Caco-2 (cell line): ENCODE measurements at regions not wholly inside any gene's neighbourhood (a gene's known extent, or its start where the extent isn't known, plus 50 kb on each side); places are given as distances from the start of the nearest gene placed in this dataset.

ENCODE experiments used
- BruUV-seq: library from RNA; stranded (reverse); fragments of 400-500 nt; replicated peaks from 2 replicates; lab custom pipeline; 2021; lab: Mats Ljungman, UMichigan
- CTCF ChIA-PET: fragments of 300-600 bp; sonication (Branson Sonifier 250); formaldehyde crosslinking; loops from one replicate; lab custom pipeline; 2022; ENCODE audit warnings: antibody characterized with exemption; lab: Charles Lee
- POLR2A ChIA-PET: fragments of 300-600 bp; sonication (Branson Sonifier 250); formaldehyde crosslinking; loops from one replicate; lab custom pipeline; 2022; ENCODE audit warnings: antibody characterized with exemption; lab: Charles Lee
- DNase-seq, 2 experiments: peaks; one replicate each; pipeline versions ENCODE4 v3.0.0 to v3.0.0-alpha.2; 2020 to 2022
- H3K27me3 ChIP-seq: replicated peaks from 2 replicates; pipeline ENCODE4 v1.6.0; 2011; ENCODE audit warnings: low read length; ENCODE audit not compliant: control insufficient read depth, insufficient read depth
- H3K36me3 ChIP-seq: 2 replicates; pipeline ENCODE4 v1.5.1; 2011; ENCODE audit warnings: low read length; ENCODE audit not compliant: control insufficient read depth, insufficient read depth
- H3K4me1 ChIP-seq: fragments of 250-450 bp; sonication (Bioruptor Pico); 2 replicates; pipeline ENCODE4 v1.5.1; 2020; ENCODE audit warnings: mild to moderate bottlenecking
- H3K4me3 ChIP-seq: 2 replicates; pipeline ENCODE4 v1.5.1; 2011; ENCODE audit warnings: low read depth, mild to moderate bottlenecking, control low read depth, low read length
- H3K9me3 ChIP-seq: fragments of 250-450 bp; sonication (Bioruptor Pico); 2 replicates; pipeline ENCODE4 v1.5.1; 2020; ENCODE audit warnings: mild to moderate bottlenecking, moderate library complexity
- H3K27ac Mint-ChIP-seq: one replicate; pipeline ENCODE4 v1.8.0; 2022; ENCODE audit warnings: mixed read lengths; ENCODE audit not compliant: unreplicated experiment
- H3K27me3 Mint-ChIP-seq: one replicate; pipeline ENCODE4 v1.8.0; 2022; ENCODE audit warnings: mixed read lengths; ENCODE audit not compliant: insufficient read depth, unreplicated experiment
- H3K36me3 Mint-ChIP-seq: one replicate; pipeline ENCODE4 v1.8.0; 2022; ENCODE audit warnings: mild to moderate bottlenecking, mixed read lengths; ENCODE audit not compliant: insufficient read depth, unreplicated experiment
- H3K4me1 Mint-ChIP-seq: one replicate; pipeline ENCODE4 v1.8.0; 2022; ENCODE audit warnings: low read depth, mixed read lengths; ENCODE audit not compliant: unreplicated experiment
- H3K4me3 Mint-ChIP-seq: one replicate; pipeline ENCODE4 v1.8.0; 2022; ENCODE audit warnings: mild to moderate bottlenecking, moderate library complexity, mixed read lengths; ENCODE audit not compliant: unreplicated experiment
- H3K9me3 Mint-ChIP-seq: one replicate; pipeline ENCODE4 v1.8.0; 2022; ENCODE audit warnings: mixed read lengths; ENCODE audit not compliant: unreplicated experiment
- intact Hi-C: fragments of 100-400 bp; cut with micrococcal nuclease; formaldehyde crosslinking; loops from one replicate; pipeline ENCODE4 v1.10.0; 2022; ENCODE audit not compliant: unreplicated experiment
- TF ChIP-seq, protein P1 (sequence below), 2 experiments: fragments of 200-600 bp in 1 of 2; IDR thresholded peaks; 1 replicate in 1 of 2; 2 replicates in 1 of 2; pipeline versions ENCODE4 v1.5.1 to v1.8.0; 2011 to 2022; ENCODE audit warnings: antibody characterized with exemption in 1 of 2, control low read depth in 1 of 2, inconsistent platforms in 1 of 2, low read depth in 1 of 2, low read length in 1 of 2, mild to moderate bottlenecking in 1 of 2, moderate library complexity in 1 of 2; ENCODE audit not compliant: insufficient read depth in 1 of 2, severe bottlenecking in 1 of 2, unreplicated experiment in 1 of 2

DNA sequence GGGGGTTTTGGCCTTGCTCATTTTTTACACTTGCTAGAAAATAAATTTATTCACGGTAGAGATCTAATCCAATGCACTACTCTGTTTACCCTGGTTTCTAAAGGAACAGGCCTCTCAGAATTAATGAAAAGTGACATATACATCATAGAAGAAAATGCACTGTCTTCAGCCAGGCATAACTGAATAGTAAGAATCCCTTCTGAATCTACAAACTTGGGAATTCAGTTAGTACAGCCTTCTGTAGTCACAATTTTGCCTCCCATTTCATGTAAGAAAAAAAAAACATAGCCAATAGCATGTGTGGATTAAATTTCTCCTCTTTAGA is 197.3 kb downstream of the CAAP1 start:
- DNase-seq: no peak
- Mint-ChIP-seq H3K36me3 (no peaks in the 10 kb centered on the region), H3K4me3 (no peak overlapping the region), H3K9me3 (no peaks in the 10 kb centered on the region), H3K27me3 (no peaks in the 10 kb centered on the region), H3K4me1 (no peaks in the 10 kb centered on the region), H3K27ac (no peak overlapping the region)
- CTCF ChIA-PET: no interaction called here
- POLR2A ChIA-PET: no interaction called here
- Histone ChIP-seq H3K4me1 (no peaks in the 10 kb centered on the region), H3K4me3 (no peak overlapping the region), H3K36me3 (no peaks in the 10 kb centered on the region), H3K9me3 (no peaks in the 10 kb centered on the region), H3K27me3 (no peaks in the 10 kb centered on the region)
- no TSS peak for BruUV-seq
- intact Hi-C loops: no loop called here
- TF ChIP-seq, protein P1, sequence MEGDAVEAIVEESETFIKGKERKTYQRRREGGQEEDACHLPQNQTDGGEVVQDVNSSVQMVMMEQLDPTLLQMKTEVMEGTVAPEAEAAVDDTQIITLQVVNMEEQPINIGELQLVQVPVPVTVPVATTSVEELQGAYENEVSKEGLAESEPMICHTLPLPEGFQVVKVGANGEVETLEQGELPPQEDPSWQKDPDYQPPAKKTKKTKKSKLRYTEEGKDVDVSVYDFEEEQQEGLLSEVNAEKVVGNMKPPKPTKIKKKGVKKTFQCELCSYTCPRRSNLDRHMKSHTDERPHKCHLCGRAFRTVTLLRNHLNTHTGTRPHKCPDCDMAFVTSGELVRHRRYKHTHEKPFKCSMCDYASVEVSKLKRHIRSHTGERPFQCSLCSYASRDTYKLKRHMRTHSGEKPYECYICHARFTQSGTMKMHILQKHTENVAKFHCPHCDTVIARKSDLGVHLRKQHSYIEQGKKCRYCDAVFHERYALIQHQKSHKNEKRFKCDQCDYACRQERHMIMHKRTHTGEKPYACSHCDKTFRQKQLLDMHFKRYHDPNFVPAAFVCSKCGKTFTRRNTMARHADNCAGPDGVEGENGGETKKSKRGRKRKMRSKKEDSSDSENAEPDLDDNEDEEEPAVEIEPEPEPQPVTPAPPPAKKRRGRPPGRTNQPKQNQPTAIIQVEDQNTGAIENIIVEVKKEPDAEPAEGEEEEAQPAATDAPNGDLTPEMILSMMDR (IDR thresholded peaks at IDR 0.05; ENCODE audit: insufficient read depth in 1 of 2, low read depth in 1 of 2, low read length in 1 of 2, severe bottlenecking in 1 of 2, unreplicated experiment in 1 of 2): no peak

DNA sequence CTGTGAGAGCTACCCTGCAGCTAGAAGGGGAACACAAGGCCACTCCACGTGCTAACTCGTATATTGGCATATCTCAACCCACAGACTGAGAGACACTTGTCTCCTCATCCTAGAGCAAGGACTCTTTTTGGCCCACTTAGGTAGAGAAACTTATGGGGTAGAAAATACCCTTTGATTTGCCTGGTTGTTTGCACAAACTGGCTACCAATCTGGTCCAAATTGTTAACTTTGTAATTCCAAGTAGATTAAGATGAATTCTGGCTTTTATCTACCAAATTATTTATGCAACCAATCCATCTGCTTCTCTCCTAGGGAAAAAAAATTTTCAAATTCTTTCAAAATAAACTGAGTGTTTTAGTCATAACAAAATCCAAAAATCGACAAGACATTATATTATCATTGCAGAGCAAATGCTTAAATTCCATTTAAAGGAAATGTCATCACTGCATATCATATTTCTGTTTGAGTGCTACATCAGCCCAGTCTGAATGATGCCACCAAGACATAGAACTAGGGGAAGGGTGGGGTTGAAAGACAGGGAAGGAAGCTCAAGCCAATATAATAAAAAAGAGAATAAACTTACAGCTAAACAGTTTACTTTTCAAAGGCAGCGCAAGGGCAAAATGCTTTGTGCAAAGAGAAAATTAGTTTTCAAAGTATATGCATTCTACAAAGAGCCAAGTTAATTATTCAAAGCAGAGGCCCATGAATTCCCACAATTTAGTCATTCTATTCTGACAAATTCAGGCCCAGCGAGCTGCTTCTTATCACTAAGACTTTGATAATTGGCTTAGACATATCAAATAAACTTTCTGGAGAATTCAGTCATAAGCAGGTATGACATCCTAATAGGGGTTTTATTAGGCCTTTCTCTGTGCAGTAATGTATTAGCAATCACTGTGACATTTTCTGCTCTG is 198.0 kb downstream of the CAAP1 start:
- ChIA-PET CTCF (no interaction called here), POLR2A (no interaction called here)

DNA sequence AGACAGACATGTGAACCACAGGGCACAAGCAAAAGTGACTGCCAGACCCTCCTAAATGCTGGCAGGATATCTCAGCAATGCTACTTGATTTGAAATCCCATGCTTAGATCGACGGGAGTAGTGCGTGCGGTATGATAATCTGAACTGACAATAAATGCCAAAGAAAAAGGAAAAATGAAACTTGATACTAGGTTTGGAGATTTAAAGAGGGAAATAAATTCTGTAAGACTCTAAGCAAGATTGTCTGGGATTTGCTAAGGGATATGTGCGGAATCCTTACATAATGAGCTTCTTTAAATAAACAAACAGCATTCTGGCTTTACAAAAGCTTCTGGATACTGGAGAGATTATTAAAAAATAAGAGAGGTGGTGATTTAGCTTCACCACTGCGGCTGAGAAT is 203.6 kb downstream of the CAAP1 start:
- H3K4me1 ChIP-seq: no peaks in the 10 kb centered on the region
- CTCF ChIA-PET: no interaction called here
- intact Hi-C loops: no loop called here
- no peaks in the 10 kb centered on the region for H3K27me3 ChIP-seq
- Mint-ChIP-seq H3K36me3 (no peaks in the 10 kb centered on the region), H3K4me1 (no peaks in the 10 kb centered on the region), H3K27me3 (no peaks in the 10 kb centered on the region), H3K27ac (no peak overlapping the region), H3K4me3 (no peak overlapping the region), H3K9me3 (no peaks in the 10 kb centered on the region)
- DNase-seq: no peak
- no peaks in the 10 kb centered on the region for H3K36me3 ChIP-seq
- H3K9me3 ChIP-seq: no peaks in the 10 kb centered on the region
- POLR2A ChIA-PET: no interaction called here
- TF ChIP-seq, protein P1 (IDR thresholded peaks at IDR 0.05; ENCODE audit: insufficient read depth in 1 of 2, low read depth in 1 of 2, low read length in 1 of 2, severe bottlenecking in 1 of 2, unreplicated experiment in 1 of 2): no peak
- no TSS peak for BruUV-seq
- no peak overlapping the region for H3K4me3 ChIP-seq

More for the DNA sequence above, 198.0 kb downstream of the CAAP1 start:
- Histone ChIP-seq H3K9me3 (no peaks in the 10 kb centered on the region), H3K4me3 (no peak overlapping the region), H3K4me1 (no peaks in the 10 kb centered on the region), H3K36me3 (no peaks in the 10 kb centered on the region), H3K27me3 (no peaks in the 10 kb centered on the region)
- no peaks in the 10 kb centered on the region for H3K9me3 Mint-ChIP-seq
- H3K36me3 Mint-ChIP-seq: no peaks in the 10 kb centered on the region
- no TSS peak for BruUV-seq
- no peaks in the 10 kb centered on the region for H3K4me1 Mint-ChIP-seq
- intact Hi-C loops: no loop called here
- H3K4me3 Mint-ChIP-seq: no peak overlapping the region
- no peak for DNase-seq
- TF ChIP-seq, protein P1 (IDR thresholded peaks at IDR 0.05; ENCODE audit: insufficient read depth in 1 of 2, low read depth in 1 of 2, low read length in 1 of 2, severe bottlenecking in 1 of 2, unreplicated experiment in 1 of 2): no peak
- H3K27ac Mint-ChIP-seq: no peak overlapping the region
- no peaks in the 10 kb centered on the region for H3K27me3 Mint-ChIP-seq
